Fibroblast of lung (primary cell): ENCODE measurements at regions not wholly inside any gene's neighbourhood (a gene's known extent, or its start where the extent isn't known, plus 50 kb on each side); places are given as distances from the start of the nearest gene placed in this dataset.

Source experiments
- DNase-seq, 2 donors: peaks; one replicate each; pipeline versions ENCODE4 v3.0.0 to v3.0.0-alpha.2; 2010; ENCODE audit warnings: low read depth in 2 of 2
- H2AFZ ChIP-seq: 2 replicates; pipeline ENCODE4 v1.5.1; 2012; ENCODE audit warnings: low read length, control low read depth, inconsistent platforms
- H3K27ac ChIP-seq: 2 replicates; pipeline ENCODE4 v1.5.1; 2011; ENCODE audit warnings: low read length, control low read depth; ENCODE audit not compliant: insufficient read depth
- H3K27me3 ChIP-seq: 2 replicates; pipeline ENCODE4 v1.5.1; 2011; ENCODE audit warnings: mild to moderate bottlenecking, low read length; ENCODE audit not compliant: control insufficient read depth, insufficient read depth
- H3K36me3 ChIP-seq: 2 replicates; pipeline ENCODE4 v1.5.1; 2011; ENCODE audit warnings: low read length; ENCODE audit not compliant: control insufficient read depth, insufficient read depth
- H3K4me1 ChIP-seq: 2 replicates; pipeline ENCODE4 v1.5.1; 2011; ENCODE audit warnings: low read length; ENCODE audit not compliant: control insufficient read depth, insufficient read depth; ENCODE audit errors: extremely low read depth
- H3K4me2 ChIP-seq: 2 replicates; pipeline ENCODE4 v1.5.1; 2011; ENCODE audit warnings: low read length, control low read depth; ENCODE audit not compliant: insufficient read depth; ENCODE audit errors: extremely low read depth
- H3K4me3 ChIP-seq, 4 experiments: fragments of 200-600 bp in 1 of 4; sonication (generic) in 1 of 4; replicated peaks in 1 of 4; 2 replicates each; pipeline ENCODE4 v1.5.1; 2011 to 2016; ENCODE audit warnings: low read length in 4 of 4, low read depth in 3 of 4, mild to moderate bottlenecking in 3 of 4, control low read depth in 2 of 4, inconsistent platforms in 1 of 4, mixed read lengths in 1 of 4; ENCODE audit not compliant: insufficient read depth in 1 of 4; ENCODE audit errors: control extremely low read depth in 1 of 4
- H3K79me2 ChIP-seq: 2 replicates; pipeline ENCODE4 v1.5.1; 2012; ENCODE audit warnings: mild to moderate bottlenecking, low read length, inconsistent platforms; ENCODE audit not compliant: control insufficient read depth, insufficient read depth
- H3K9ac ChIP-seq: 2 replicates; pipeline ENCODE4 v1.5.1; 2011; ENCODE audit warnings: mild to moderate bottlenecking, low read length, control low read depth; ENCODE audit not compliant: insufficient read depth
- H3K9me3 ChIP-seq: 2 replicates; pipeline ENCODE4 v1.5.1; 2012; ENCODE audit warnings: low read depth, low read length; ENCODE audit not compliant: control insufficient read depth, insufficient read depth
- H4K20me1 ChIP-seq: 2 replicates; pipeline ENCODE4 v1.5.1; 2011; ENCODE audit warnings: low read length; ENCODE audit not compliant: control insufficient read depth, insufficient read depth; ENCODE audit errors: extremely low read depth
- CTCF ChIP-seq, 2 donors: IDR thresholded peaks in 1 of 2; conservative IDR thresholded peaks in 1 of 2; 1 replicate in 1 of 2; 2 replicates in 1 of 2; pipeline ENCODE4 v1.5.1; 2011 to 2012; ENCODE audit warnings: low read length in 2 of 2, control low read depth in 1 of 2, inconsistent platforms in 1 of 2, low read depth in 1 of 2, mild to moderate bottlenecking in 1 of 2
- EZH2 ChIP-seq: IDR thresholded peaks from 2 replicates; pipeline ENCODE4 v1.5.1; 2012; ENCODE audit warnings: low read length, control low read depth, mild to moderate bottlenecking; ENCODE audit errors: missing control alignments

DNA sequence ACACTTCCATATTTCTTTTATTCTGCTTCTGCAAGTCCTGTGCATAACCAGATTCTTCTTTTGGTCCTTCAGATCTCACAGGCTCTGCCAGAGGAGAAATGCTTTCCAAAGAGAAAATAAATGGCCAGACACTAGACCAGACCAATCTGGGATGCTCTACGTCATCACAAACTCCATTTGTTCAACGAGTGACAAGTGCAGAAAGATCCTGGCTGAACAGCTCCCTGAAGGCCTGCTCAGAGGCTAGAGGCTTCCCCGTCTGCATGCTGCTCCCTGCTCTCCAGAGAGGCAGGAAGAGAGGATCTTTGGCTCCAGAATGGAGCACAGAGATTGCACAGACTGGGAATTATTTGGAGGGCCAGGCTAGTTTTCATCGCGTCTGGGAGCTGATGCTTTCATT is 232.7 kb downstream of the MAF start:
- Histone ChIP-seq H3K4me3 (no peak overlapping the region), H3K27ac (no peak overlapping the region), H3K79me2 (no peaks in the 10 kb centered on the region), H3K27me3 (no peaks in the 10 kb centered on the region), H3K36me3 (no peaks in the 10 kb centered on the region), H3K9me3 (no peaks in the 10 kb centered on the region), H3K4me1 (no peaks in the 10 kb centered on the region), H2AFZ (no peak overlapping the region), H4K20me1 (no peaks in the 10 kb centered on the region), H3K4me2 (no peak overlapping the region), H3K9ac (no peak overlapping the region)
- TF ChIP-seq EZH2 (no peak), CTCF (conservative IDR thresholded peaks at IDR 0.05 in 1 of 2, IDR thresholded peaks at IDR 0.05 in 1 of 2; ENCODE audit: low read depth in 1 of 2, low read length in 2 of 2) (no peak)
- no peak for DNase-seq

- no peak overlapping the region for H3K27ac ChIP-seq
- DNase-seq = no peak
Measured at GRCh38 chr16:79366635-79367034, 233.9 kb downstream of the MAF start.

GRCh38 chr16:79365702-79366101 is 234.8 kb downstream of the MAF start:
- Histone ChIP-seq H3K27me3 (no peaks in the 10 kb centered on the region), H4K20me1 (no peaks in the 10 kb centered on the region), H3K4me3 (no peak overlapping the region), H3K27ac (no peak overlapping the region), H3K36me3 (no peaks in the 10 kb centered on the region), H3K9me3 (no peaks in the 10 kb centered on the region), H2AFZ (no peak overlapping the region), H3K4me1 (no peaks in the 10 kb centered on the region), H3K9ac (no peak overlapping the region), H3K79me2 (no peaks in the 10 kb centered on the region), H3K4me2 (no peak overlapping the region)
- DNase-seq = no peak
- TF ChIP-seq EZH2 = no peak
- TF ChIP-seq CTCF (conservative IDR thresholded peaks at IDR 0.05 in 1 of 2, IDR thresholded peaks at IDR 0.05 in 1 of 2; ENCODE audit: low read depth in 1 of 2, low read length in 2 of 2) = no peak

More at GRCh38 chr16:79366635-79367034, 233.9 kb downstream of the MAF start:
- no peaks in the 10 kb centered on the region for H3K4me1 ChIP-seq
- TF ChIP-seq CTCF (conservative IDR thresholded peaks at IDR 0.05 in 1 of 2, IDR thresholded peaks at IDR 0.05 in 1 of 2; ENCODE audit: low read depth in 1 of 2, low read length in 2 of 2) (no peak), EZH2 (no peak)
- H3K4me2 ChIP-seq = no peak overlapping the region
- no peaks in the 10 kb centered on the region for H3K27me3 ChIP-seq
- no peak overlapping the region for H2AFZ ChIP-seq
- no peak overlapping the region for H3K4me3 ChIP-seq
- H4K20me1 ChIP-seq = no peaks in the 10 kb centered on the region
- no peaks in the 10 kb centered on the region for H3K79me2 ChIP-seq
- H3K9ac ChIP-seq = no peak overlapping the region
- H3K9me3 ChIP-seq = no peaks in the 10 kb centered on the region
- no peaks in the 10 kb centered on the region for H3K36me3 ChIP-seq
